ENCODE measurements at regions not wholly inside any gene's neighbourhood (a gene's known extent, or its start where the extent isn't known, plus 50 kb on each side); places are given as distances from the start of the nearest gene placed in this dataset.

- TF ChIP-seq CTCF (optimal IDR thresholded peaks at IDR 0.05 in 1 of 3, IDR thresholded peaks at IDR 0.05 in 1 of 3, conservative IDR thresholded peaks at IDR 0.05 in 1 of 3; ENCODE audit: extremely low read depth in 1 of 3, insufficient read depth in 2 of 3, low read length in 3 of 3) (no peak), EZH2 (IDR thresholded peaks at IDR 0.05; ENCODE audit: low read length) (no peak)
Measured at GRCh38 chr20:19017104-19017690, 195.2 kb upstream of the SLC24A3 start.
